ENCODE measurements at regions not wholly inside any gene's neighbourhood (a gene's known extent, or its start where the extent isn't known, plus 50 kb on each side); places are given as distances from the start of the nearest gene placed in this dataset.

DNA sequence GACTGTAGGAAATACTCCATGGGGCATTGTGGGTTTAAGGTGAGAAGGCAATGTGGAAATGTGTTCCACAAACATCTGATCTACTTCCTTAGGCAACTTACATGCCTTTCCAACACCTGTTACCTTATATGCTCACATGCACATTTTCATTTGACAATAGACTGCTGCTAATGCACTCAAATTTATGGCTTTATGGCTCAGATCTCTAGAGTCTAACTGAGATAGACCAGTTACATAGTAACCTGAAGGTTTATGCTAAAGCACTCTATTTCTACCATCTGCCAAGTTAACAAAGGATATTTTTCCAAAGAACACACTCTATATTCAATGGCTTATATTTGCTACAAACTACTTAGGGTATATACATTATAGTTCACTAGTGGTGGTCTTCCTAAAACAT is 969.0 kb downstream of the TECRL start:
- TF ChIP-seq, protein P1, sequence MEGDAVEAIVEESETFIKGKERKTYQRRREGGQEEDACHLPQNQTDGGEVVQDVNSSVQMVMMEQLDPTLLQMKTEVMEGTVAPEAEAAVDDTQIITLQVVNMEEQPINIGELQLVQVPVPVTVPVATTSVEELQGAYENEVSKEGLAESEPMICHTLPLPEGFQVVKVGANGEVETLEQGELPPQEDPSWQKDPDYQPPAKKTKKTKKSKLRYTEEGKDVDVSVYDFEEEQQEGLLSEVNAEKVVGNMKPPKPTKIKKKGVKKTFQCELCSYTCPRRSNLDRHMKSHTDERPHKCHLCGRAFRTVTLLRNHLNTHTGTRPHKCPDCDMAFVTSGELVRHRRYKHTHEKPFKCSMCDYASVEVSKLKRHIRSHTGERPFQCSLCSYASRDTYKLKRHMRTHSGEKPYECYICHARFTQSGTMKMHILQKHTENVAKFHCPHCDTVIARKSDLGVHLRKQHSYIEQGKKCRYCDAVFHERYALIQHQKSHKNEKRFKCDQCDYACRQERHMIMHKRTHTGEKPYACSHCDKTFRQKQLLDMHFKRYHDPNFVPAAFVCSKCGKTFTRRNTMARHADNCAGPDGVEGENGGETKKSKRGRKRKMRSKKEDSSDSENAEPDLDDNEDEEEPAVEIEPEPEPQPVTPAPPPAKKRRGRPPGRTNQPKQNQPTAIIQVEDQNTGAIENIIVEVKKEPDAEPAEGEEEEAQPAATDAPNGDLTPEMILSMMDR (IDR thresholded peaks at IDR 0.05), result no peak
- no peak for TF ChIP-seq POLR2A (IDR thresholded peaks at IDR 0.05)

Measured in testis (tissue), 2 donors.